ENCODE measurements at regions not wholly inside any gene's neighbourhood (a gene's known extent, or its start where the extent isn't known, plus 50 kb on each side); places are given as distances from the start of the nearest gene placed in this dataset.
"Not testable (repeated sequence)": the region's sequence is repeated elsewhere in the genome, so short reads cannot be mapped to it uniquely, and the experiment has no call there.

- not testable (repeated sequence) for DNase-seq (ENCODE audit: low spot score)
These were observed 300.1 kb downstream of the BCL2L11 start for GRCh38 chr2:111420835-111421234.

- DNase-seq (ENCODE audit: low spot score) = not testable (repeated sequence)
These were observed 301.2 kb downstream of the BCL2L11 start for GRCh38 chr2:111421949-111422348.

- not testable (repeated sequence) for DNase-seq (ENCODE audit: low spot score)
These were observed 301.8 kb downstream of the BCL2L11 start for GRCh38 chr2:111422562-111422961.

GRCh38 chr2:111423184-111423583, 302.5 kb downstream of the BCL2L11 start:
- not testable (repeated sequence) for DNase-seq (ENCODE audit: low spot score)

- DNase-seq (ENCODE audit: low spot score) = not testable (repeated sequence)
These were observed 303.5 kb downstream of the BCL2L11 start for GRCh38 chr2:111424176-111424575.

GRCh38 chr2:111424851-111425309, 304.2 kb downstream of the BCL2L11 start:
- DNase-seq (ENCODE audit: low spot score) = not testable (repeated sequence)

GRCh38 chr2:111425789-111426201, 305.1 kb downstream of the BCL2L11 start:
- not testable (repeated sequence) for DNase-seq (ENCODE audit: low spot score)

- DNase-seq (ENCODE audit: low spot score) = not testable (repeated sequence)
These were observed 306.6 kb downstream of the BCL2L11 start for GRCh38 chr2:111427346-111427745.

GRCh38 chr2:111428915-111429314, 308.2 kb downstream of the BCL2L11 start:
- not testable (repeated sequence) for DNase-seq (ENCODE audit: low spot score)

- DNase-seq (ENCODE audit: low spot score) = not testable (repeated sequence)
These were observed 308.6 kb downstream of the BCL2L11 start for GRCh38 chr2:111429353-111429752.

- not testable (repeated sequence) for DNase-seq (ENCODE audit: low spot score)
These were observed 310.3 kb downstream of the BCL2L11 start for GRCh38 chr2:111430817-111431661.

GRCh38 chr2:111432423-111432822, 311.7 kb downstream of the BCL2L11 start:
- DNase-seq (ENCODE audit: low spot score) = not testable (repeated sequence)

- not testable (repeated sequence) for DNase-seq (ENCODE audit: low spot score)
These were observed 312.3 kb downstream of the BCL2L11 start for GRCh38 chr2:111432916-111433499.

- DNase-seq (ENCODE audit: low spot score) = not testable (repeated sequence)
These were observed 313.3 kb downstream of the BCL2L11 start for GRCh38 chr2:111433892-111434607.

GRCh38 chr2:111434608-111434939, 313.9 kb downstream of the BCL2L11 start:
- not testable (repeated sequence) for DNase-seq (ENCODE audit: low spot score)

GRCh38 chr2:111435553-111436310, 315.0 kb downstream of the BCL2L11 start:
- DNase-seq (ENCODE audit: low spot score) = not testable (repeated sequence)

GRCh38 chr2:111436411-111436810, 315.7 kb downstream of the BCL2L11 start:
- not testable (repeated sequence) for DNase-seq (ENCODE audit: low spot score)

GRCh38 chr2:111437288-111437990, 316.7 kb downstream of the BCL2L11 start:
- DNase-seq (ENCODE audit: low spot score) = not testable (repeated sequence)

GRCh38 chr2:111438161-111438560, 317.4 kb downstream of the BCL2L11 start:
- not testable (repeated sequence) for DNase-seq (ENCODE audit: low spot score)

GRCh38 chr2:111439237-111439636, 318.5 kb downstream of the BCL2L11 start:
- DNase-seq (ENCODE audit: low spot score) = not testable (repeated sequence)
